ENCODE measurements at regions not wholly inside any gene's neighbourhood (a gene's known extent, or its start where the extent isn't known, plus 50 kb on each side); places are given as distances from the start of the nearest gene placed in this dataset.

- no peak for DNase-seq
These were observed 1845.8 kb upstream of the SEL1L start for GRCh38 chr14:83379436-83379835.

GRCh38 chr14:83384253-83384652 lies 1850.6 kb upstream of the SEL1L start:
- DNase-seq, result no peak

GRCh38 chr14:83395321-83395720 lies 1861.7 kb upstream of the SEL1L start:
- no peak for DNase-seq

DNA sequence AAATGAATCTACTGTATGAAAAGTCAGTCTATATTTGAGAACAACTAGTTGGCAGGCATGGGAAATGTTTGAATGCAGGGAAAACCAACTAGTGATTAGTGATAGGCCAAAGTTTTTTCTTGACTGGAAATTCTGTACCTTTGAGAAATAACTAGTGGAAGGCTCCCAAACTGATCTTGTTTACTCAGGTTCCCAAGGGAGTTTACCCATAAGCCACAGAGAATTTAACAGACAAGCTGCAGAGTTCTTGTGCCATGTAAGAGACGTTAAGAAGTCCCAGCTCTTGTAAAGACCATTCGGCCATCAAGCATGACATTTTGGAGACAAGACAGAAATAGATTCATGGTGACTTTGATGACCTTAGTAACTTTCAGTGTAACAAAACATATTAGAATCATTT lies 1882.8 kb upstream of the SEL1L start:
- no peak for DNase-seq

GRCh38 chr14:83419420-83419819 lies 1885.8 kb upstream of the SEL1L start:
- no peak for DNase-seq

DNA sequence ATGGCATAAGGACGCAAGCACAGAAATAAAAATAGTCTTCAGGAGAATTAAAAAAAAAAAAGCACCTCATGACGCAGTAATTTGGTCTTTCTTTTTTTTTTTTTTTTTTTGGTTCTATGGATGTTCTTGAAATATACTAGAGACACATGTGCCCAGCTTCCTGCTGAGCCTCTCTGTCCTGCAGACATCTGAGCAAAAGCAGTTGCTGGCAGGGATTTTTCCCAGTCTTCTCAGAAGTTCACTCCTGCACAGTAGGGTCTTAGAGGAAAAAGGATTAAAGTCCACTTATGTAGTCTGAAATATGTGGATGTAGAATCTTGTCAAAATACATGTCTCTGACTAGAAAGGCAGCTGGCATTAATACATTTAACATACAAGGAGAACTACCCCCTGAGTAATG lies 1888.1 kb upstream of the SEL1L start:
- no peak for DNase-seq

DNA sequence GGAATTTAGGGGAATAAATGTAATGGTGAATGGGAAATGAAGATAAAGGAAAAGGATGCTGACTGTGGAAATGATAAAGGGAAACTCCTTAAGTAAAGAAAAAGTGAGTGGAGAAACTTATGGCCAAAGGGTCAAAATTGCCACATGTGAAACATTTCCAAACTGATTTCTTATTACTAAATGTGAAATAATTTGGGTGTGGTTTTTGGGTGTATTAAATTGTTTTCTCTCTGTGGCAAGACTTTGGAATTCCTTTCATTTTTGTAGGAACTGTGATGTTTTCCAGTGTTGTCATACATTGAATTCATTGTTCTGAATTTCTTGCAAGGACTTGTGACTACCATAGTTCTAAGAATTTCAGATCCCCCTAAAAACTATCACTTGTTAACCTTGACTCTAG lies 1891.5 kb upstream of the SEL1L start:
- peak; percentile 27 for DNase-seq

DNA sequence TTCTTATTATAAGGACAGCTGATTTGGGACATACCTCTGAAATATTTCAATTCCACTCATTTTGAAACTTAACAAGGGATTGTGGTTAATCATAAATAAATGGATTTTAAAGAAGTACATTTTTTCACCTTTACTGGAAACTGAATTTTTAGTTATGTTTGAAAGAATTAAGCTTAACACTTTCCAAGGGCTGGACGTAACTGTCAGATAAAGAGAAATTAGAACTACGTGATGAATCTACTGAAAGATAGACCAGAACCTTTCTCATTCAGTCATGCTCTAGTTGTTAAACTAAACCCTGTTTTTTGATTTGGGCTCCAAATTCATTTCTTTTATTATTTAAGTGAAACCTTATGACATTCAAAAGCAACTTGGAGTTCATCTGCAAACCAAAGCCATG lies 1892.1 kb upstream of the SEL1L start:
- DNase-seq, result no peak

DNA sequence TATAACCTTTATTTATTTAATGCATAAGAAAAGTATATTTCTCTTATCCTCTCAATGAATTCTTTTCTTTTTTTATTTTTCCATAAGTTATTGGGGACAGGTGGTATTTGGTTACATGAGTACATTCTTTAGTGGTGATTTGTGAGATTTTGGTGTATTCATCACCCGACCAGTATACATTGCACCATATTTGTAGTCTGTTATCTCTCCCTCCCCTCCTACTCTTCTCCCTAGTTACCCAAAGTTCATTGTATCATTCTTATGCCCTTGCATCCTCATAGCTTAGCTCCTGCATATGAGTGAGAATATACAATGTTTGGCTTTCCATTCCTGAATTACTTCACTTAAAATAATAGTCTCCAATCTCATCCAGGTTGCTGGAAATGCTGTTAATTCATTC lies 1900.0 kb upstream of the SEL1L start:
- DNase-seq, result no peak

- no peak for DNase-seq
These were observed 1908.1 kb upstream of the SEL1L start for GRCh38 chr14:83441801-83442200.

DNA sequence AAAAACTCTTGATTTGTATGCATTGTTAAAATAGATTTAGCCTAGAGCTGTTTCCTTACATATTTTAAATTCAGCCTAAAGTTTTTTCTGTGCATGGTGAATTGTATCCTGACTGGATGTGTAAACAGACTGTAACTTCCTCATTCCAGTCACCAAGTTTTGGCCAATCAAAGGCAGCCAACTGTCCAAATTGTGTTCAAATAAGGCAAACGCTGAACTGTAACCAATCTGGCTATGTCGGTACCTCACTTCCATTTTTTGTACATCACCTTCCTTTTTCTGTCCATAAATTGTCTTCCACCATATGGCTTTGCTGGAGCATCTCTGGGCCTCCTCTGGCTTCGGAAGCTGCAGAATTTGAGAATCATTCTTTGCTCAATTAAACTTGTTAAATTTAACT lies 1921.9 kb upstream of the SEL1L start:
- DNase-seq, result no peak

DNA sequence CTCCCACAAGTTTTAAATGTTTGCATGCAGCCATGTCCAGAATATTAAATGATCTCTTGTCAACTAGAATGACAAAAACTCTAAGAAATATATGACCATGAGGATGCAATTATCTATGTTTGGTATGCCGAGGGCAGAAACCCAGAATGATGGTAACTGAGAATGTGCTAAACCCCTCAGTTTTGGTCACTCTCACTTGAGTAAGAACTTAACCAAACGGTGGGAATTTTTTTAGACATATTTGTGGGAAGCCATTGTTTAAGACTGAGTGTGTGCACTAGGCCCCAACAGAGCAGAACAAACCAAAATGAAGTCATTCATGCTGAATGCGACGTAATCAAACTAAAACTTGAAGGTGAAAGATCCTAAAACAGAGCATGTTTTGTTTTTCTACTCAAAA lies 1927.9 kb upstream of the SEL1L start:
- no peak for DNase-seq

DNA sequence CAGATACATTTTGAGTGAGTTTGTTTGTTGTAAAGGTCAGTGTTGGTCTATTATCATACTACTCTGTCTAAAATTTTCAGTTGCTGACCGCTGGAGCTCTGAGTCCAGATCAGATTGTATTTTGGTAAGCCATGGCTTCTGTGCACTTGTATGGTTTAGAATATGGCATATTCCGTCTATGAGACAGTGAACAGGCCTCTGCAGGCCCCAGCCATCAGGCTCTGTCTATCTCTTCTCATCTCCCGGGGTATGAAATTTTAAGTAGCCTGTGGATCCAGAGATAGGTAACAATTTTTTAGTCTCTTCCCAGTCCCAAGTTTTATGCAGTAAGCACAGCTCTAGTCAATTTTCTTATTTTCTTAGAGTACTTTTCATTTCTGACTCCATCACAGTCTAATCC lies 1929.1 kb upstream of the SEL1L start:
- DNase-seq, result no peak

DNA sequence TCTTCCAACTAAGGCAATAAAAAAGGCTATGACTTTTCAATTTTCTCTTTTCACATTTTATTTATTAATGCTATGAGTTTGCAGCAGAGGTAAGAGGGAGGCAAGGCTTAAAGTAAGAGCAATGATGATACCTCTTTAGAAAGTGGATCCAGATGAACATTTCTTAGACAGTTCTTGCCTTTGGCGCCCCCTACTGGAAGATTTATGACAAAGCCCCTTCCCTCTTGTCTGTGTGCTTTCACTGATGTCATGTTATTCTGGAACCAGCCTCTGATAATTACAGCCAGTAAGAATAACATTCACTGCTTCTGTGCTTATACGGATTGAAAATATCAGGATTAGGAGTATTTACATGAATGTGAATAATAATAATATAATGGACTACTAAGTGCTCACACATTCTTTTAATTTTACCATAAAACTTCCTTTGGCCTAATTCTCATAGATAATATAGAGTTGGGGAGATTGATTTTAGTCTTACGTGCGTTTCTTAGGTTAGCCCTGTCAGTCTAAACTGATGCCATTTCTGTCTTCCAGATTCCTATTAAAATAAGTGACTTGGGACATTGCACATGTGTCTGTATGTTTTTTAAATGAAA lies 1929.9 kb upstream of the SEL1L start:
- DNase-seq, result peak; percentile 58

- DNase-seq, result no peak
These were observed 1934.2 kb upstream of the SEL1L start for GRCh38 chr14:83467811-83468210.

DNA sequence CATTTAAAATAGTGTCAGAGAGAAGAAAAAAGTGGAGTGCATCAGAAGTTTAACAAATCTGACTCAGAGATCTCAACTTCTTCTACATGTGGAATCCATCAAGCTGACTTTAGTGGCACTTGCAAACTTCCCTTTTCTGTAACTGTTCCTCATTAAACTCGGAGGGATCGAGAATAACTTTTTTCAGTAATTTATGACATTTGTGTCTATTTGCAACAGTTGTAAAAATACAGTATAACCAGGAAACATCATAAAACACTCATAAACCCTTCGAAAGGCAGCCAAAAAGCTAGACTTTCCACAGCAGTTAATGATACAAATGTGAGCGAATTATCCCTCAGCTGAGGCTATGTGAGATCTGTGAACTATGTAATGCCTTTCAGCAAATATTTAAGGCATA lies 1936.8 kb upstream of the SEL1L start:
- no peak for DNase-seq

GRCh38 chr14:83470959-83471695 lies 1937.5 kb upstream of the SEL1L start:
- no peak for DNase-seq

DNA sequence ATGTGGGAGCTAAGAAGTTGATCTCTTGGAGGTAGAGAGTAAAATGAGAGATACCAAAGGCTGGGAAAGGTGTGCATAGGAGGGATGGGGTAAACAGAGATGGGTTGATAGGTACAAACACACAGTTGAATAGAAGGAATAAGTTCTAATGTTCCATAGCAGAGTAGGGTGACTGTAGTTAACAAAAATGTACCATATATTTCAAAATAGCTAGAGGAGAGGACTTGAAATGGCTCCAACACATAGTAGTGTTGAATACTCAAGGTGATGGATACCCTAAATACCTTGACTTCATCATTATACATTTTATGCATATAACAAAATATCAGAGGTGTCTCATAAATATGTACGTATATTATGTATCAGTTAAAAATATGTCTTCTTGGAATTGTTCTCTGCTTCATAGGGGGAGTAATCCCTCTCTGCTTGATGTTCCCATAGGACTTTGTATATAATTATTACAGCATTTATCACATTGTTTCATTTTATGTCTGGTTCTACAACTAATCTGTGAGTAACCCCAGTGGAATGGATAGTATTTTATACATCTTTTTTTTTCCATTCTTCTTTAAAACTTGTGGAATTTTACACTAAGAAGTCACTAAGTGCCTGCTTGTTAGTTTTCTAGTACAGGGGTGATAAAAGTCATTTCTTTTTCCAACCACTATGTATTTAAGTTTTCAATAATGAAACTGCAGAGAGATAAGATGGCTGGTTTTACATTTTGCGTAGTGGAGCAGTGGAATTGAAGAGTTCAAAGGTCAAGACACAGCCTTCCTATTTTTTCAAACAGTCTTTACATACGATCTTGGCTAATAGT lies 1940.0 kb upstream of the SEL1L start:
- no peak for DNase-seq

GRCh38 chr14:83478741-83479140 lies 1945.1 kb upstream of the SEL1L start:
- DNase-seq, result no peak

- DNase-seq, result no peak
These were observed 1949.4 kb upstream of the SEL1L start for GRCh38 chr14:83483063-83483462.

- no peak for DNase-seq
These were observed 1951.9 kb upstream of the SEL1L start for GRCh38 chr14:83485591-83485990.

DNA sequence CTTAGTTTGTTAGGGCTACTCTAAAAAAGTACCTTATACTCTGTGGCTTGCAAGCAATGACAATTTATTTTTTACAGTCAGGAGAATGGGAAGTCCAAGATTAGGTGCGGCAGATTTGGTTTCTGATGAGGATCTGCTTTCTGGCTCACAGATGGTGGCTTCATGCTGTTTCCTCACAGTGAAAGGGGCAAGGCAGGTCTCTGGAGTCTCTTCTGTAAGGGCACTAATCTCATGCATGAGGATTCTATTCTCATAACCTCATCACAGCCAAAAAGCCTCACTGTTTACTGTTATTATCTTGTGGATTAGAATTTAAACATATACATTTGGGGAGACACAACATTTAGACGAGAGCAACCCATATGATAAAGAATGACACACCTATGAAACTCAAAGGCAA lies 1957.4 kb upstream of the SEL1L start:
- DNase-seq, result no peak

DNA sequence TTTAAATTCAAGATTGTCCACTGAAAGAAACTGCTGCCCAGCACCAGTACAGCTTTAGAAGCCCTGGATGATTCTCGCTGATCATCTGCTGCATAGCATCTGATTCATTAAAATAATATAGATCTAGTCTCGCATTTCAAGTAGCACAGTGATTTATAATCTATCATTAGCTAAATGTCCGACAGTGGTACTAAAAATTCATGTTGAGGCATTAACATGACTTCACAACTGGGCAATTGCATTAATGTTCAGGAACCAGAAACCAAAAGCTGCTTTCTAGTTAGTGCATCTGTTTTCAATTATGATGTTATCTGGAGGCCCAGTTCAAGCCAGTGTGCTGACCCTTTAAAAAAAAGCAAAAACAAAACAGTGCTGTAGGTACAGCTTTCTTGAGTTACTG lies 1987.2 kb upstream of the SEL1L start:
- DNase-seq, result no peak

DNA sequence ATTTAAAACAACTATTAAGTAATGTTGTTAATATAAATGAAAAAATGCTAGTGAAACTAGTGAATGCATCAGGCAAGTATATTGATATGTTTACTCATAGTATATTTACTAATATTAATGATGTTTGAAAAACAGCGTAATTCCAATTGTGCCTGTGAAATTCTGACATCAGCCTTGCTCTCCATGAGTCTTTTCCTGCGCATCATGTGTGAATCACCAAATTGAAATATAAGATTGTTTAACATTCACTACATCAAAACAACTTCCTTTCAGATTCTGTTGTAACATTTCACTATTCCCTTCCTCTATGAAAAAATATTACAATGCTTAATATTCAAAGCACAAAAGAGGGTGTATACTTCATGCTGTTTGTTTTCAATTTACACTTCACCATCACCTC lies 1995.9 kb upstream of the SEL1L start:
- no peak for DNase-seq

Measured in kidney glomerular epithelial cell (primary cell).